ENCODE measurements at regions not wholly inside any gene's neighbourhood (a gene's known extent, or its start where the extent isn't known, plus 50 kb on each side); places are given as distances from the start of the nearest gene placed in this dataset.

DNA sequence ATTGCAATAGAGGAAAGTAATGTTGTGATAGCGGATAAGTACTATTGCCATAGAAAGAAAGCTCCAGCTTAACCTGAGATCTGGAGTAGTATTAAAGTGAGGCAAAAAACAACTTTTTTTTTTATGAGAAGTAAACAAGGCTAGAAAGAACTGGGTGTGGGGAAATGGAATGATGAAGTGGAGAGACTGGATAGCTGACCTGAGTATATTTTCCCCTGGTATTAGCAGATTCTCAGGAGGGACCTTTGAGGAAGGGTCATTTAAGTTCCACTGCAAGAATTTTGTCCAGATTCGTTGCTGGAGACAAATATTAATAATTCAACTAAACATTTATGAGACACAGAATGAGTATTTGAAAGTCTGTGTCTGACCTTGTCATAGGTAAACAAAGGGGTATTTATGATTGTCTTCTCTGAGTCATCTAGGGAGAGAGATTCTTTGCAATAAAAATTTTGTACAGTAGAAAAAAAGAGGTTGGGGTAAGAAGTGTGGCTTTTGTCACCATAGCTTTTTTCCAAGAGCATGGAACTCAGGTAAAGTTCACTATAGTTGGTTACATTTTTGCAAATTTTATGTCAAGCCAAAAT, 2095.9 kb downstream of the ARAP2 start:
- H3K4me3 ChIP-seq (ENCODE audit: low read depth, low read length), result no peak overlapping the region
- DNase-seq (ENCODE audit: low read depth), result no peak
- TF ChIP-seq CTCF (conservative IDR thresholded peaks at IDR 0.05; ENCODE audit: low read depth, low read length), result no peak

DNA sequence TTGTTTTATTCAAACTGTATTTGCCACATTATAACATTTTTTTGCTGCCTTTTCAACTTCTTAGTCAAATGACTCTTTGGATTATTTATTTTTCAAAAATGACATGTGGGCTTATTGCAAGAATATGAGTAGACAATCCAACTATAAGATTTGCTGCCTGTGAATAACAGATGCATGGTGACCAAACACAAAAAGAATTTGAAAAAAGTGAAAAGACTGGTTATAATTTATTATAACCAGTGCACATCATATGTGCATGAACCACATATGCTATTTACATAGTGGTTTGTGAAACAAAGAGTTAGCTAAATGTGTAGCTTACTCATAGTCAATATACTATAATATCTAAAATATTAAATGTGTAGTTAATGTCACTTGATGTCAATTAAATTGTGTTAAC, 2086.8 kb downstream of the ARAP2 start:
- no peak overlapping the region for H3K4me3 ChIP-seq (ENCODE audit: low read depth, low read length)
- TF ChIP-seq CTCF (conservative IDR thresholded peaks at IDR 0.05; ENCODE audit: low read depth, low read length), result no peak
- no peak for DNase-seq (ENCODE audit: low read depth)

DNA sequence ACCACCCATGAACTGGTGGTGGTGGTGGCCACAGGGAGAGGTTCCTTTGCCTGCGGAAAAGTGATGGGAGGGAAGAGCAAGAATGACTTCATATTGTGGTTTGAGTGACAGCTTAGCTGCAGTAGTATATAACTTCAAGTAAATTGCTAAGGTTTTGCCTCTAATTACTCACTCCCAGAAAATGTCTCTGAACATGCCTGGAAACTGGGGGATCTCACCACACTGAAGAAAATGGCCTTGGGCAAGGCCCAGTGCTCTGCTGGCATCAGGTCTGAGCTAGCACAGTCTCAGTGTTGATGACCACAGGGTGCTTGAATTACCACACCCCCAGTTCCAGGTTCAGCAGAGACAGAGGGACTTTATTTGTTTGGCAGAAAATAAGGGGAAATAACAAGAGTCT, 2085.4 kb downstream of the ARAP2 start:
- TF ChIP-seq CTCF (conservative IDR thresholded peaks at IDR 0.05; ENCODE audit: low read depth, low read length), result no peak
- no peak for DNase-seq (ENCODE audit: low read depth)
- H3K4me3 ChIP-seq (ENCODE audit: low read depth, low read length), result no peak overlapping the region

- TF ChIP-seq CTCF (conservative IDR thresholded peaks at IDR 0.05; ENCODE audit: low read depth, low read length), result no peak
- no peak for DNase-seq (ENCODE audit: low read depth)
- H3K4me3 ChIP-seq (ENCODE audit: low read depth, low read length), result no peak overlapping the region
Observed at GRCh38 chr4:34170946-34171345, 2073.4 kb downstream of the ARAP2 start.

DNA sequence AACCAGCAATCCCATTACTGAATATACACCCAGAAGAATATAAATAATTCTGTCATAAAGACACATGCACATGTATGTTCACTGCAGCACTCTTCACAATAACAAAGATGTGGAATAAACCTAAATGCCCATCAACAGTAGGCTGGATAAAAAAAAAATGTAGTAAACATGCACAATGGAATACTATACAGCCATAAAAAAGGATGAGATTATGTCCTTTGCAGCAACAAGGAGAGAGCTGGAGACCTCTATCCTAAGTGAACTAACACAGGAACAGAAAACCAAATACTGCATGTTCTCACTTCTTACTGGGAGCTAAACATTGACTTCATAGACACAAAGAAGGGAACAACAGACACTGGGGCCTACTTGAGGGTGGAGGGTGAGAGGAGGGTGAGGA, 2067.7 kb downstream of the ARAP2 start:
- TF ChIP-seq CTCF (conservative IDR thresholded peaks at IDR 0.05; ENCODE audit: low read depth, low read length), result no peak
- no peak overlapping the region for H3K4me3 ChIP-seq (ENCODE audit: low read depth, low read length)
- no peak for DNase-seq (ENCODE audit: low read depth)

DNA sequence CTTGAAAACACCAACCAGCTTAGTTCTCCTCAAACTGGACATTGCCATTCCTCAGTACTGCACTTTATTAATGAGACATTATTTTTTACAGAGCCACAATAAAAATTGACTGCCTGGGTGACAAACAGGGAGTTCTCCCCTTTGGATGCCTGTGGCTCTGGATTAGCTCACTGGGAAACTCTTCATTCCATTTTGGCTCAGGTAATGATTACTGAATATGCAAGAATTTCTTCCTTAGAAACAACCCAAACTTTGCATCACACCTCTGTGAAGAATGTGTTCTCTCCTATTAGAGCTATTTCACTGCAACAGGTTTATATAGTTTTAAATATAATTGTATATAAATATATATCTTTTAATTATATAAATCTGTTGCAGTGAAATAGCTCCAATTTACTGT, 2065.8 kb downstream of the ARAP2 start:
- DNase-seq (ENCODE audit: low read depth), result no peak
- no peak overlapping the region for H3K4me3 ChIP-seq (ENCODE audit: low read depth, low read length)
- no peak for TF ChIP-seq CTCF (conservative IDR thresholded peaks at IDR 0.05; ENCODE audit: low read depth, low read length)

DNA sequence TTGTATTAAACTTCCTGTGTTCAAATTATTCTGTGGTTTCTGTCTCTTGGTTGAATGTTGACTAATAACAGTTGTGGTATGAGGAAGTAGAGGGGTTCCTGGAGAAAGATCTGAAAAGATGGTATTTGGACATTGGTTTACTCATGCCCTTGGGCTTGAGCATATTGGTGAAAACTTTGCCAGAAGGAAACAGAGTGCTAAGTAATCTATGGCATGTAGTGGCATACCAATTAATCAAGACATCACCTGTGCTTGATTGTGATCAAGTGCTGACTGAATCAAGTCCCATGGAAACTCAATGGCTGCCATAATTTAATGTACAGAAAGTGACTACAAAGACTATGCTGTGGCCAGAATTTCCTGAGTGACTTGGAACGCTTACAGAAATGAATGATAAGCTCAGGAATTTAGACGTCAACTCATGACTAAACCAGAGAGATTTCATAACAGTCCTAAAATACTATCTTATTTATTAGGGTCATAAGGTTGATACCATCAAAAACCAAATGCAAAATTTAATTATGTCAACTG, 2062.9 kb downstream of the ARAP2 start:
- H3K4me3 ChIP-seq (ENCODE audit: low read depth, low read length), result no peak overlapping the region
- peak; percentile 73 for DNase-seq (ENCODE audit: low read depth)
- no peak for TF ChIP-seq CTCF (conservative IDR thresholded peaks at IDR 0.05; ENCODE audit: low read depth, low read length)
